H9 (cell line): ENCODE measurements at regions not wholly inside any gene's neighbourhood (a gene's known extent, or its start where the extent isn't known, plus 50 kb on each side); places are given as distances from the start of the nearest gene placed in this dataset.
"Not testable (repeated sequence)": the region's sequence is repeated elsewhere in the genome, so short reads cannot be mapped to it uniquely, and the experiment has no call there.

Experiments
- DNase-seq: peaks from one replicate; pipeline ENCODE4 v3.0.0-alpha.2; 2017
- H2AFZ ChIP-seq: one replicate; pipeline ENCODE4 v1.6.1; 2013; ENCODE audit warnings: mild to moderate bottlenecking, low read length, control low read depth, moderate library complexity
- H2AK5ac ChIP-seq: 2 replicates; pipeline ENCODE4 v1.6.1; 2013; ENCODE audit warnings: low read length, control low read depth, mixed read lengths; ENCODE audit not compliant: insufficient read length
- H2BK120ac ChIP-seq: one replicate; pipeline ENCODE4 v1.6.1; 2013; ENCODE audit warnings: low read depth, mild to moderate bottlenecking, low read length, control low read depth, inconsistent platforms; ENCODE audit not compliant: poor library complexity, severe bottlenecking
- H2BK12ac ChIP-seq: 2 replicates; pipeline ENCODE4 v1.6.1; 2013; ENCODE audit warnings: low read length, control low read depth, mixed read lengths, low read depth; ENCODE audit not compliant: insufficient read length
- H2BK15ac ChIP-seq: 2 replicates; pipeline ENCODE4 v1.6.1; 2013; ENCODE audit warnings: low read depth, low read length, control low read depth
- H2BK20ac ChIP-seq: one replicate; pipeline ENCODE4 v1.6.1; 2013; ENCODE audit warnings: low read depth, mild to moderate bottlenecking, low read length, control low read depth, inconsistent platforms; ENCODE audit not compliant: poor library complexity, severe bottlenecking
- H2BK5ac ChIP-seq: 2 replicates; pipeline ENCODE4 v1.6.1; 2013; ENCODE audit warnings: low read length, control low read depth, mixed read lengths; ENCODE audit not compliant: insufficient read length
- H3K14ac ChIP-seq: 2 replicates; pipeline ENCODE4 v1.6.1; 2013; ENCODE audit warnings: low read length, control low read depth; ENCODE audit not compliant: insufficient read depth
- H3K18ac ChIP-seq: 2 replicates; pipeline ENCODE4 v1.6.1; 2013; ENCODE audit warnings: low read depth, mild to moderate bottlenecking, mixed read lengths, low read length, control low read depth; ENCODE audit not compliant: insufficient read length
- H3K23ac ChIP-seq: 2 replicates; pipeline ENCODE4 v1.6.1; 2013; ENCODE audit warnings: low read length, control low read depth, mixed read lengths, low read depth; ENCODE audit not compliant: insufficient read length
- H3K23me2 ChIP-seq: 2 replicates; pipeline ENCODE4 v1.6.1; 2013; ENCODE audit warnings: low read depth, mild to moderate bottlenecking, mixed read lengths, low read length, control low read depth; ENCODE audit not compliant: insufficient read length, poor library complexity, severe bottlenecking
- H3K27ac ChIP-seq: 2 replicates; pipeline ENCODE4 v1.5.1; 2013; ENCODE audit warnings: low read length, control low read depth, mixed read lengths, low read depth; ENCODE audit not compliant: insufficient read length
- H3K27me3 ChIP-seq: 2 replicates; pipeline ENCODE4 v1.6.1; 2013; ENCODE audit warnings: low read length, control low read depth, inconsistent platforms; ENCODE audit not compliant: insufficient read depth
- H3K4ac ChIP-seq: 2 replicates; pipeline ENCODE4 v1.6.1; 2013; ENCODE audit warnings: low read depth, mild to moderate bottlenecking, control low read depth, inconsistent platforms, low read length, moderate library complexity
- H3K4me1 ChIP-seq: 2 replicates; pipeline ENCODE4 v1.6.1; 2013; ENCODE audit warnings: low read length, control low read depth, inconsistent platforms; ENCODE audit not compliant: insufficient read depth
- H3K4me2 ChIP-seq: 2 replicates; pipeline ENCODE4 v1.6.1; 2013; ENCODE audit warnings: low read length, control low read depth, mixed read lengths; ENCODE audit not compliant: insufficient read length, insufficient read depth
- H3K56ac ChIP-seq: 2 replicates; pipeline ENCODE4 v1.6.1; 2013; ENCODE audit warnings: low read depth, mild to moderate bottlenecking, mixed read lengths, low read length, control low read depth; ENCODE audit not compliant: insufficient read length
- H3K79me1 ChIP-seq: 2 replicates; pipeline ENCODE4 v1.6.1; 2013; ENCODE audit warnings: low read depth, mild to moderate bottlenecking, moderate library complexity, low read length, control low read depth, inconsistent platforms; ENCODE audit not compliant: insufficient read depth, poor library complexity, severe bottlenecking
- H3K79me2 ChIP-seq: 2 replicates; pipeline ENCODE4 v1.6.1; 2013; ENCODE audit warnings: low read length, control low read depth, inconsistent platforms; ENCODE audit not compliant: insufficient read depth
- H3K9ac ChIP-seq: 2 replicates; pipeline ENCODE4 v1.6.1; 2013; ENCODE audit warnings: low read length, control low read depth, mixed read lengths; ENCODE audit not compliant: insufficient read length; ENCODE audit errors: extremely low read depth
- H3K9me3 ChIP-seq: one replicate; pipeline ENCODE4 v1.6.1; 2013; ENCODE audit warnings: low read depth, low read length, inconsistent platforms; ENCODE audit not compliant: control insufficient read depth
- H3T11ph ChIP-seq: one replicate; pipeline ENCODE4 v1.6.1; 2013; ENCODE audit warnings: mild to moderate bottlenecking, low read length, control low read depth, inconsistent platforms
- H4K20me1 ChIP-seq: one replicate; pipeline ENCODE4 v1.6.1; 2013; ENCODE audit not compliant: control insufficient read depth, insufficient read length, insufficient read depth
- H4K5ac ChIP-seq: 2 replicates; pipeline ENCODE4 v1.6.1; 2013; ENCODE audit warnings: low read depth, mild to moderate bottlenecking, mixed read lengths, low read length, control low read depth; ENCODE audit not compliant: insufficient read length
- H4K8ac ChIP-seq: replicated peaks from 2 replicates; pipeline ENCODE4 v1.6.1; 2013; ENCODE audit warnings: low read length, control low read depth, mixed read lengths, low read depth; ENCODE audit not compliant: insufficient read length
- H4K91ac ChIP-seq: 2 replicates; pipeline ENCODE4 v1.6.1; 2013; ENCODE audit warnings: low read depth, mild to moderate bottlenecking, moderate library complexity, mixed read lengths, low read length, control low read depth; ENCODE audit not compliant: insufficient read length
- H3K27ac Mint-ChIP-seq, 3 experiments: 2 replicates in 2 of 3; 3 replicates in 1 of 3; pipeline ENCODE4 v1.8.0; 2020 to 2021; ENCODE audit warnings: mixed read lengths in 3 of 3, mild to moderate bottlenecking in 1 of 3, moderate library complexity in 1 of 3
- H3K27me3 Mint-ChIP-seq: 2 replicates; pipeline ENCODE4 v1.8.0; 2021; ENCODE audit warnings: low read depth, mild to moderate bottlenecking, moderate library complexity, mixed read lengths
- H3K36me3 Mint-ChIP-seq, 3 experiments: 2 replicates in 2 of 3; 3 replicates in 1 of 3; pipeline ENCODE4 v1.8.0; 2020 to 2021; ENCODE audit warnings: low read depth in 3 of 3, mixed read lengths in 3 of 3; ENCODE audit not compliant: insufficient read depth in 1 of 3
- H3K4me1 Mint-ChIP-seq, 2 experiments: 2 replicates each; pipeline ENCODE4 v1.8.0; 2020; ENCODE audit warnings: mixed read lengths in 2 of 2
- H3K4me3 Mint-ChIP-seq, 2 experiments: 2 replicates in 1 of 2; 3 replicates in 1 of 2; pipeline ENCODE4 v1.8.0; 2020 to 2021; ENCODE audit warnings: mild to moderate bottlenecking in 2 of 2, mixed read lengths in 2 of 2, moderate library complexity in 1 of 2
- H3K9me3 Mint-ChIP-seq, 2 experiments: 2 replicates in 1 of 2; 3 replicates in 1 of 2; pipeline ENCODE4 v1.8.0; 2020; ENCODE audit warnings: mild to moderate bottlenecking in 2 of 2, mixed read lengths in 2 of 2, moderate library complexity in 1 of 2
- WGBS: extraction: QIAGEN DNeasy Blood & Tissue Kit; methylation state at CpG from one replicate; pipeline ENCODE4 v1.1.7; 2013; ENCODE audit warnings: missing lambda C conversion rate, low lambda C conversion rate, mixed read lengths; ENCODE audit not compliant: insufficient read length; ENCODE audit errors: extremely low coverage; 5-methylcytosine and 5-hydroxymethylcytosine counted together

- H4K8ac ChIP-seq, H2BK20ac ChIP-seq, H2BK5ac ChIP-seq, H3K18ac ChIP-seq, H3K4me1 ChIP-seq, H4K20me1 ChIP-seq, H3K27ac Mint-ChIP-seq, H3K4me1 Mint-ChIP-seq, H3K9ac ChIP-seq, H2AK5ac ChIP-seq, H3K56ac ChIP-seq, H3K27me3 ChIP-seq, H2BK15ac ChIP-seq, H2BK120ac ChIP-seq, H3K27me3 Mint-ChIP-seq, H3K27ac ChIP-seq, H4K5ac ChIP-seq, H3K36me3 Mint-ChIP-seq, H3K23me2 ChIP-seq, H3K4me3 Mint-ChIP-seq, H3K4ac ChIP-seq, DNase-seq, H3K14ac ChIP-seq, H4K91ac ChIP-seq, H3K4me2 ChIP-seq, H3T11ph ChIP-seq, H3K23ac ChIP-seq, H3K9me3 ChIP-seq, H3K79me1 ChIP-seq, H3K79me2 ChIP-seq, H2BK12ac ChIP-seq, H3K9me3 Mint-ChIP-seq, H2AFZ ChIP-seq: not testable (repeated sequence)
- no CpG with 5 or more reads among the region's 9 CpGs for WGBS
Observed at GRCh38 chr2:87321201-87321600, 299.6 kb upstream of the PLGLB1 start.

GRCh38 chr2:87324335-87325041, 302.8 kb upstream of the PLGLB1 start:
- not testable (repeated sequence) for H3K27me3 Mint-ChIP-seq, H4K20me1 ChIP-seq, H3K9me3 ChIP-seq, H3K4me2 ChIP-seq, H3T11ph ChIP-seq, H2BK15ac ChIP-seq, H3K23me2 ChIP-seq, H2AFZ ChIP-seq, H4K8ac ChIP-seq, H3K27me3 ChIP-seq, H3K27ac ChIP-seq, H4K5ac ChIP-seq, H2BK20ac ChIP-seq, H3K79me2 ChIP-seq, DNase-seq, H3K4me1 ChIP-seq, H3K14ac ChIP-seq, H2AK5ac ChIP-seq, H3K79me1 ChIP-seq, H3K56ac ChIP-seq, H3K4me1 Mint-ChIP-seq, H2BK5ac ChIP-seq, H3K18ac ChIP-seq, H3K27ac Mint-ChIP-seq, H3K4me3 Mint-ChIP-seq, H2BK120ac ChIP-seq, H3K36me3 Mint-ChIP-seq, H2BK12ac ChIP-seq, H3K9me3 Mint-ChIP-seq, H3K4ac ChIP-seq, H3K23ac ChIP-seq, H4K91ac ChIP-seq, H3K9ac ChIP-seq
- WGBS = no CpG with 5 or more reads among the region's 6 CpGs
